Activated T-cell treated with anti-CD3 and anti-CD28 coated beads, Interleukin-2, amount 50 U/mL, for 48 hours (primary cell): ENCODE measurements at regions not wholly inside any gene's neighbourhood (a gene's known extent, or its start where the extent isn't known, plus 50 kb on each side); places are given as distances from the start of the nearest gene placed in this dataset.

ENCODE experiments used
- DNase-seq, 2 experiments: peaks; one replicate each; pipeline ENCODE4 v3.0.0-alpha.2; 2020

DNA sequence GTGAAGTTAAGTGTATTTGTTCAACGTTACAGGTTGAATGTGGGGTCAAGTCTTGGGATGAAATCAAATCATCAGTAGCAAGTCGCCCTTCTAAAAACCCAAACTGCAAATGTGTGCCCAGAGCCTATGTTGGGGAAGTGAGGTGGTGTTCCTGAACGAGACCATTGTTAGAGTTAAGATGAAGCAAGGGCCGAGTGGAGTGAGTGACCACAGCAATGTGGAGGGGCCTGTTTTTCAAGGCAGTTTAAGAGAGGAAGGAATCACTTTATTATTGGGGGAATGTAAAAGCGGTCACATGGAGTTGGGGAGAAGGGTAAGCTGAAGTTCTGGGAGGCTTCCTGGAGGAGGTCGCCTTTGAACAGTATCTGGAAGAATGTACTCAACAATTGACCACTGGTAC is 68.5 kb downstream of the MYCN start:
- DNase-seq: no peak

DNA sequence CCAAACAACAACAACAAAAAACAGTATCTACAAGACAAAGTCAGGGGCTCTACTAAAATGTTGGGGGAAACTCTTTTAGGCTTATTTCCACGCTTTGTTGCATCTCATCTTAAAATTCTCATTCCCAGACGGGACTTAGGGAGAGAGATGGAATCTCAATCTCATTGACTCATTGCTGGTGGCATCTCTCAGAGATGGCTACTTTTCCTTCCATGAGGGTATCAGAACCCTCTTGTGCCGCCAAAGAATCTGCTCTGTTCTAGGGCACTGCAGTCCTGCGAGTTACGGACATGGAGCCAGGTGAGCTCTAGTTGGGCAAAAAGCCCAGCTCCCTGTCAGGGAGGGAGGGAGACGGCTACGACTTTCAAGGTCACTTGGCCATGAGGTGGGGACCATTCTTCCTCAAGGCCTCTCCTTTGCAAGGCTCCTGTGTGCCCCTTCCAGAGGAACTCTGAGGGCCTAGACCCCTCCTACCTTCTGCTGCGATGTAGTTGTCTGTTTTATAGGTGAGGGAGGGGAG is 68.0 kb downstream of the MYCN start:
- no peak for DNase-seq

DNA sequence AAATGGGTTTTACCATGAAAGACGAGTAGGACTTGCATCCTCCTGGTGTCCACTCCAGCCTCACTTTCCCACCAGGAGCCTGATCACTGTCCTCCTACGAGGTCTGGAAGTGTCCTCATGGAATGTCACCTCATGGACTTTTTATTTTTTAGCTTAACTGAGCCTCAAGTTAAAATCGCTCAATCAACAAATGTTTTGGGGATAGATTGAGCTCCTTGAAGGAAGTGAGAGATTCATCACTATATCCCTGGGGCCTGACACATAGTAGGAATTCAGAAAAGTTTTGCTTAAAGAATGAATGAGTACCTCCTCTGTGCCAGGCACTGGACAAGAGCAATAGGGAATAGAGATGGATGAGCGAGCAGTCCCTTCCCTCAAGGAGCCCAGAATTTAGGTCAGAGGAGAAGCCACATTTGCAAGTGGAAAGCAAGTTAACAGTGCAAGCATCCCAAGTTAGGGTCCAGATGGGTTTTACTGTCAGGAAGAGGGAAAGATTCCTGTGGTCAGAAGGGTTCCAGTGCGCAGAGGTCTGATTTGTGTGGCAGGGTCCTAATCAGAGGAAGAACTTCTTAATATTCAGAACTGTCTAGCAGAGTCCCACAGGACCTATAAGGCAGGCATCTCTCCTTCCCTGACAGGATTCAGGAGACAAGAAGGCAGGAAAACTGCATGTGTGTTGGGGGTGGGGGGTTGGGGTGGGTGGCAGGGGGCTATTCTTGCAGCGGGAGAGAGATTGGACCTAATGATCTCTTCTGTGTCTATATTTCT is 67.0 kb downstream of the MYCN start:
- no peak for DNase-seq

GRCh38 chr2:16006537-16007166 is 66.3 kb downstream of the MYCN start:
- DNase-seq: no peak

DNA sequence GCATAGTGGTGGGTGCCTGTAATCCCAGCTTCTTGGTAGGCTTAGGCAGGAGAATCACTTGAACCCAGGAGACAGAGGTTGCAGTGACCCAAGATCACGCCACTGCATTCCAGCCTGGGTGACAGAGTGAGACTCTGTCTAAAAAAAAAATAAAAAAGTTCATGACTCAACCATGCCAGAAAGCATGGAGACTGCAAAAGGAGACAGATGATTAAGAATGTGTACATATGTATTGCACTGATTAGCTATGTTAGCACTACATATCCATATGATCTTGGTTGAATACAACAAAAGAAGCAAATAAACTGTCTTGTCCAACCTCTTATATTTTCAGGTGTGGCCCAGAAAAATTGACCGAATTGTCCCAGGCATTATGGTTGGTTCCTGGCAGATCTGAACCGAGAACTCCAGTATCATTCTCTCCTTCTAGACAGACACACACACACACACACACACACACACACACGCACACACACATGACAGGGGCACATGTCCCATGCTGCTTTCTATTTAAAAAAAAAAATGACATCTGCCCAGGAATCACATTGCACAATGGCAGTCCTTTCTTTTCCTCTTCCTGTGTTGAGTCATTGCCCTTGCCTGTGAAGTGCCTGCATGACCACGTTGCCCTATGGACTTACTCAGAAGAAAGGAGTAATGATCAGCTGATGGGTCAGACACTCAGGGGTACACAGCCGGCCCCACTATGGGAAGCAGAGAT is 65.6 kb downstream of the MYCN start:
- DNase-seq: no peak

GRCh38 chr2:16005389-16005788 is 65.0 kb downstream of the MYCN start:
- DNase-seq: no peak

- no peak for DNase-seq
These were observed 63.5 kb downstream of the MYCN start for GRCh38 chr2:16003809-16004208.

DNA sequence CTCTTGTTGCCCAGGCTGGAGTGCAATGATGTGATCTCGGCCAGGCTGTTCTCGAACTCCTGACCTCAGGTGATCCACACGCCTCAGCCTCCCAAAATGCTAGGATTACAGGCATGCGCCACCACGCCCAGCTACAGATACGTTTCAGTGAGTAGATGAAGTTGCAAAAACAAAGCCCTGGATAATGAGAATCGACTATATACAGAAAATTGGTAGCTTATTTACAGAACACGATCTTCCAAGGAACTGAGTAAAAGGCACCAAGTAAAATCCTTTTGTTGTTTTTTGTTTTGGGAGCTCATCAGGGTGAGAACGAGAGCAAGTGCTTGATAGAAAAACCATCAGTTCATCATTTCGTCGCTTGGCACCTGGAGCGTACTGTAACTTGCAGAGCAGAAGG is 62.8 kb downstream of the MYCN start:
- no peak for DNase-seq

DNA sequence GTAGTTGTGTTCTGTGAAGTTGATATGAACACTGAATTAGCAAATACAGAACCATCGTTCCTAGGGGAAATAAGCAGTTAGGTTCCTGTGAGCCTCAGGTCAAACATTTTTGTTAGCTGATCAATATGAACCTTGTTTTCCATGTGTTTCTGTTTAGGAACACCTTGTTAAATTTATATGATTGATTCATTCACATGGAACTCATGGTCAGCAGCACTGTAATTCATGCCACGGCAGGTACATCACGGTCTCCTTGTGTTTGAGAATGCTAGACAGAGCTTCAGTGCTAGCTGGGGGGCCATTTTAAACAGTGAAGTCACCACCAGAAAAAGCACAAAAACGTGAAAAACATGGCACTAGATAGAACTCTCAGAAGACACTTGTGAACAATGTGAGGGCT is 62.2 kb downstream of the MYCN start:
- no peak for DNase-seq

- no peak for DNase-seq
These were observed 61.8 kb downstream of the MYCN start for GRCh38 chr2:16002144-16002543.

DNA sequence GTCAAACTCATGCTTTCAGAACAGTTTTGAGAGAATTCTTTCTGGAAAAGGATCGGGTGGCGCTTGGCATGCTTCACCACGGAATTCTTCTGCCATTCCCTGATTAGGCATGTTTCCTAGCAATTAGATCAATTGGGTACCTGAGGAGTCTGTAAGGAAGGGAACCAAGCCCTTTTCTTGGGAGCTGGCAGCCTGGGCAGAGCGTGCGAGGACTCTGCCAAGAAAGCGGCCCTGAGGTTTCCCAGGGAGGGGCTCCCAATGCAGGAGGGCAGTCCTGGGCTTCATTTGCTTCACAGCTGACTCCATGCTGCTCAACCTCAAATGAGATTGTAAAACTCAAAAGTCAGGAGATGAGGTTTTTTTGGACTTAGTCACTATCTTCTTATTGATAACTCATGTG is 60.3 kb downstream of the MYCN start:
- no peak for DNase-seq

- DNase-seq: no peak
These were observed 59.5 kb downstream of the MYCN start for GRCh38 chr2:15999596-16000469.

- no peak for DNase-seq
These were observed 57.5 kb downstream of the MYCN start for GRCh38 chr2:15997728-15998280.

DNA sequence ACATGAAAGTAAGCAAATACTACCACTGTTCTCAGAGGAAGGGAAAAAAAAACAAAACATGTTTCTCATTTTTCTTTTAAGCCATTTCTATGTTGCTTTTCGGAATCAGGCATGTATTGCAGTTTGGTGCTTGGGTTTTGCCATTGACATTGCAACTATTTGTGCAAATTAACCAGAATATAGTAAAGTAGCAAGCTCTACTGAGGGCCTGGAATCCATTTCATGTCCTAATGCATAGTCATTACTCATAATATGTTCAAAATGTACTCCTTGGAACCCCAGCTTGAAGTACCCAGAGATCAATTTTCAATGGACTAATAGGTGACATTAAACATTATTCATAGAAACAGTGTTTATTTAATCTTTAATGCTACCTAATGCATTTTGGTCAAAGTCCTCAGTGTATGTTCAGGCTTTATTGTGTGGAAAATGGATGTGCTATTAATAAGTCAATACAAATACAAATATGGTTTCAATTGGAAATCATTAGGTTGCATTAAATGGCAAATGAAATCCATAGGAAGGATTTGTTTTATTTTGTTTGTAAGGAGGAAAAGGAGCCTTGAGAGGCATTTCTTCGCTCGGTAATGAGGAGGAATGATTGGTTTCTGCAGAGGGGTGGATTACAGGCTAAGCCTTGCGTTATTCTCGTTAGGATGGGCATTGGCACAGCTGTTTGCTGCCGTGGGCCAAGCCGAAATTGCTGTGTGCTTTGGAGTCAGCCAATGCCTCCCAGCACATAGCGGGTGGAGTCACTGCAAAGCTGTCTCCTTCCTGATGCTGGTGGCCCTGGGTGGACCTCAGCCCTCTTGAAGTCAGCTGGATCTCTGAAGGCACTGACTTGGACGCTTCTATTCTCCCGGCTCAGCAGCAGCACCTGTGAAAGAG is 56.4 kb downstream of the MYCN start:
- DNase-seq: no peak
